ENCODE measurements at regions not wholly inside any gene's neighbourhood (a gene's known extent, or its start where the extent isn't known, plus 50 kb on each side); places are given as distances from the start of the nearest gene placed in this dataset.

- TF ChIP-seq, protein P1, sequence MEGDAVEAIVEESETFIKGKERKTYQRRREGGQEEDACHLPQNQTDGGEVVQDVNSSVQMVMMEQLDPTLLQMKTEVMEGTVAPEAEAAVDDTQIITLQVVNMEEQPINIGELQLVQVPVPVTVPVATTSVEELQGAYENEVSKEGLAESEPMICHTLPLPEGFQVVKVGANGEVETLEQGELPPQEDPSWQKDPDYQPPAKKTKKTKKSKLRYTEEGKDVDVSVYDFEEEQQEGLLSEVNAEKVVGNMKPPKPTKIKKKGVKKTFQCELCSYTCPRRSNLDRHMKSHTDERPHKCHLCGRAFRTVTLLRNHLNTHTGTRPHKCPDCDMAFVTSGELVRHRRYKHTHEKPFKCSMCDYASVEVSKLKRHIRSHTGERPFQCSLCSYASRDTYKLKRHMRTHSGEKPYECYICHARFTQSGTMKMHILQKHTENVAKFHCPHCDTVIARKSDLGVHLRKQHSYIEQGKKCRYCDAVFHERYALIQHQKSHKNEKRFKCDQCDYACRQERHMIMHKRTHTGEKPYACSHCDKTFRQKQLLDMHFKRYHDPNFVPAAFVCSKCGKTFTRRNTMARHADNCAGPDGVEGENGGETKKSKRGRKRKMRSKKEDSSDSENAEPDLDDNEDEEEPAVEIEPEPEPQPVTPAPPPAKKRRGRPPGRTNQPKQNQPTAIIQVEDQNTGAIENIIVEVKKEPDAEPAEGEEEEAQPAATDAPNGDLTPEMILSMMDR (IDR thresholded peaks at IDR 0.05; ENCODE audit: low read length), result no peak
- no peak for TF ChIP-seq EZH2 (IDR thresholded peaks at IDR 0.05; ENCODE audit: borderline replicate concordance, low read length)
Measured at GRCh38 chr6:90416322-90416721, 119.7 kb upstream of the BACH2 start.
